VCaP (cell line): ENCODE measurements at regions not wholly inside any gene's neighbourhood (a gene's known extent, or its start where the extent isn't known, plus 50 kb on each side); places are given as distances from the start of the nearest gene placed in this dataset.

Source experiments
- H3K27ac ChIP-seq: fragments of 450-650 bp; 2 replicates; pipeline ENCODE4 v1.5.1; 2017
- CTCF ChIP-seq: fragments of 450-650 bp; conservative IDR thresholded peaks from 2 replicates; pipeline ENCODE4 v1.5.1; 2017; ENCODE audit warnings: mild to moderate bottlenecking, moderate library complexity

GRCh38 chr15:87733541-87733941, 523.0 kb downstream of the NTRK3 start:
- TF ChIP-seq CTCF = no peak
- H3K27ac ChIP-seq = no peak overlapping the region

GRCh38 chr15:87732976-87733375, 523.6 kb downstream of the NTRK3 start:
- no peak for TF ChIP-seq CTCF
- H3K27ac ChIP-seq = no peak overlapping the region

GRCh38 chr15:87731630-87732029, 524.9 kb downstream of the NTRK3 start:
- no peak overlapping the region for H3K27ac ChIP-seq
- no peak for TF ChIP-seq CTCF

GRCh38 chr15:87730706-87731105, 525.8 kb downstream of the NTRK3 start:
- H3K27ac ChIP-seq = no peak overlapping the region
- no peak for TF ChIP-seq CTCF

- TF ChIP-seq CTCF = no peak
These were observed 527.5 kb downstream of the NTRK3 start for GRCh38 chr15:87728998-87729397.

GRCh38 chr15:87727073-87727472, 529.5 kb downstream of the NTRK3 start:
- TF ChIP-seq CTCF = no peak
- H3K27ac ChIP-seq = no peak overlapping the region

More at GRCh38 chr15:87728998-87729397, 527.5 kb downstream of the NTRK3 start:
- no peak overlapping the region for H3K27ac ChIP-seq

GRCh38 chr15:87724330-87724729, 532.2 kb downstream of the NTRK3 start:
- no peak overlapping the region for H3K27ac ChIP-seq
- TF ChIP-seq CTCF = no peak
